ENCODE measurements at regions not wholly inside any gene's neighbourhood (a gene's known extent, or its start where the extent isn't known, plus 50 kb on each side); places are given as distances from the start of the nearest gene placed in this dataset.
A peak's percentile ranks its signal among the peaks of the same experiment; 100 is the strongest.

DNA sequence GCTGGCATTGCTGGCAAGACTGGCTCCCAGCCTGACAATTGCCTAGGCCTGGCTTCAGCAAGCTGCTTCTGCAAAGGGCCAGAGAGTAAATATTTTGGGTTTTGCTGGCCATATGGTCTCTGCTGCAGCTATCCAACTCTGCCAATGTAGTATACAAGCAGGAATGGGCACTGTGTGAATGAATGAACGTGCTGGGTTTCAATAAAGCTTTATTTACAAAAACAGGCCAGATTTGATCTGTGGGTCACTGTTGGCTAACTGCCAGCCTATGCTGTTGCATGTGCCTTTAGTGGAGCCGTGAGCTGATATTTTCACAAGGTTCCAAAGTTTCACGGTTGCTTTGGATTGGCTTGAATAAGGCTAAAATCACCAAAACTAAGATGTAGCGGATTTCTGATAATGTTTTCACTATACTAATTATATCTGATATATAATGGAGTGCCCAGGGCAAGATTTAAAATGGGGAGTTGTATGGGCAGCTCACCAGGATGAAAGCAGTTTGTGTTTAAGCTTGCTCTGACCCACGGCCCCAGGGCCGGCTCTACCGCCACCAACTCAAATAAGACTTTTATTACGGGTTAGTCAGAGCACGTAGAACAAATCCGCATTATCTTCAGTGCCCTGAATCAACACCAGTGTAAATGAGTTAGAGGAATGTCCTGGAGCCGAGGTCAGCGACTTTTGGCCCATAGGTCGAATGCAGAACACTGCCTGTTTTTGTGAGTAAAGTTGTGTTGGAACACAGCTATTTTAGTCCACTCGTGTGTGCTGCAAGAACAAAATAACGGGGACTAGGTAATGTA is 98.6 kb upstream of the DAP start:
- H4K5ac ChIP-seq (ENCODE audit: low read length): no peak overlapping the region
- no peak overlapping the region for H2BK120ac ChIP-seq (ENCODE audit: low read depth, low read length)
- no peak overlapping the region for H3K4ac ChIP-seq (ENCODE audit: low read depth, low read length)
- H3K36me3 ChIP-seq (ENCODE audit: control insufficient read depth, insufficient read depth, low read length): no peaks in the 10 kb centered on the region
- peaks cover 1% of the 10 kb centered on the region for H3K4me1 ChIP-seq (ENCODE audit: control insufficient read depth, low read depth, low read length)
- no peak overlapping the region for H4K8ac ChIP-seq (ENCODE audit: low read depth, low read length)
- H3K9ac ChIP-seq (ENCODE audit: low read length): no peak overlapping the region
- H3K27me3 ChIP-seq (ENCODE audit: insufficient read depth, low read length, poor library complexity): no peaks in the 10 kb centered on the region
- no peaks in the 10 kb centered on the region for H3K79me1 ChIP-seq (ENCODE audit: low read length)
- no peak overlapping the region for H3K56ac ChIP-seq (ENCODE audit: low read length)
- H3K18ac ChIP-seq (ENCODE audit: low read length): no peak overlapping the region
- H2BK15ac ChIP-seq (replicated peaks; ENCODE audit: low read depth): no peak overlapping the region
- no peak for DNase-seq
- H3K4me2 ChIP-seq (ENCODE audit: low read length): no peak overlapping the region
- H2BK5ac ChIP-seq (ENCODE audit: low read length): no peak overlapping the region
- no peak overlapping the region for H2AK5ac ChIP-seq (ENCODE audit: low read length)
- H3K27ac ChIP-seq (ENCODE audit: low read depth, low read length): no peak overlapping the region
- no peaks in the 10 kb centered on the region for H3K79me2 ChIP-seq (ENCODE audit: control insufficient read depth, insufficient read depth, low read length)
- H3K4me3 ChIP-seq (ENCODE audit: low read length): no peak overlapping the region
- no CpG with 5 or more reads among the region's 15 CpGs for WGBS (ENCODE audit: extremely low coverage, insufficient coverage, low lambda C conversion rate)
- H3K23ac ChIP-seq (ENCODE audit: low read length): no peak overlapping the region

DNA sequence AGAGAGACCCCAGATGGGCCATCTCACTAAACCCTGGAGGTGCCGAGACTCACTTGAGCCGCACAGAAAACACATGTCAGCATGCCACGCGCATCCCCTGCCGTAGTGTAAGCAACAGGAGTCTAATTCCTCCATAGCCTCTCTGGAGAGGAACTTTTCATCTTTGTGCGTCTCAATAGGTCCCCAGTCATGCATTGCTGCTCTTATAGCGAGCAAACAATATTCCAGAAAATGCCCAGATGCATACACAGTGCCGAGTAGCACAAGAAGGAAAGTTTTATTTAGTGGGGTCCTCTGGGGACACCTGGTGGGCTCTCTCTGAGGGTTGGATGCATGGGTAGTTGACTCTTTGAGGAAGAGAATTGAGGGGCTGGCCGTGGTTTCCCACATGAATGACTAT is 97.9 kb upstream of the DAP start:
- Histone ChIP-seq H3K4ac (ENCODE audit: low read depth, low read length) (no peak overlapping the region), H2BK120ac (ENCODE audit: low read depth, low read length) (no peak overlapping the region), H3K79me1 (ENCODE audit: low read length) (no peaks in the 10 kb centered on the region), H2BK5ac (ENCODE audit: low read length) (no peak overlapping the region), H2BK15ac (replicated peaks; ENCODE audit: low read depth) (no peak overlapping the region), H3K4me3 (ENCODE audit: low read length) (no peak overlapping the region), H3K36me3 (ENCODE audit: control insufficient read depth, insufficient read depth, low read length) (no peaks in the 10 kb centered on the region), H3K4me2 (ENCODE audit: low read length) (no peak overlapping the region), H3K4me1 (ENCODE audit: control insufficient read depth, low read depth, low read length) (peaks cover 1% of the 10 kb centered on the region), H3K9ac (ENCODE audit: low read length) (no peak overlapping the region), H4K8ac (ENCODE audit: low read depth, low read length) (no peak overlapping the region), H3K18ac (ENCODE audit: low read length) (no peak overlapping the region), H2AK5ac (ENCODE audit: low read length) (no peak overlapping the region), H3K23ac (ENCODE audit: low read length) (no peak overlapping the region), H3K79me2 (ENCODE audit: control insufficient read depth, insufficient read depth, low read length) (no peaks in the 10 kb centered on the region), H3K27me3 (ENCODE audit: insufficient read depth, low read length, poor library complexity) (no peaks in the 10 kb centered on the region), H3K56ac (ENCODE audit: low read length) (no peak overlapping the region), H4K5ac (ENCODE audit: low read length) (no peak overlapping the region), H3K27ac (ENCODE audit: low read depth, low read length) (no peak overlapping the region)
- no CpG with 5 or more reads among the region's 9 CpGs for WGBS (ENCODE audit: extremely low coverage, insufficient coverage, low lambda C conversion rate)
- DNase-seq: no peak

DNA sequence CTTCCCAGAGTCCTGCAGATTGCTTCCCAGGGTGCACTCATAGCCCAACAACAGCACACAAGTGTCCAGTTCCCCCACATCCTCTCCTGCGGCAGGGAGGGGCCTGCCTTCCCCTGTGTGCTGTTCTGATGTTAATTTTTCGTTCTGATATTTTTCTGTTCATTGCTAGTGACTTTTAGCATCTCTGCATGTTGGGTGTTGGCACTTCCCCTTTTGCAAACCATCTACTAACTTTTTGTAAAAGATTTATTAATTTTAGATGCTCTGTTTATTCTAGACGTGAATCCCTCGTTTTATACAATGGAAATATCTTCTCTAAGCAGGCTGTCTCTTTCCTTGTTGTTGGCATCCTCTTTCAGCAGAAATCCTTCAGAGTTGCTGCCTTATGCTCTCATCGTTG is 97.3 kb upstream of the DAP start:
- no peak overlapping the region for H3K56ac ChIP-seq (ENCODE audit: low read length)
- H3K79me2 ChIP-seq (ENCODE audit: control insufficient read depth, insufficient read depth, low read length): no peaks in the 10 kb centered on the region
- H3K4me2 ChIP-seq (ENCODE audit: low read length): no peak overlapping the region
- H3K23ac ChIP-seq (ENCODE audit: low read length): no peak overlapping the region
- no peak overlapping the region for H2BK15ac ChIP-seq (replicated peaks; ENCODE audit: low read depth)
- H3K9ac ChIP-seq (ENCODE audit: low read length): no peak overlapping the region
- H4K8ac ChIP-seq (ENCODE audit: low read depth, low read length): no peak overlapping the region
- no peak overlapping the region for H2BK120ac ChIP-seq (ENCODE audit: low read depth, low read length)
- H3K4me1 ChIP-seq (ENCODE audit: control insufficient read depth, low read depth, low read length): peaks cover 1% of the 10 kb centered on the region
- no peak overlapping the region for H2BK5ac ChIP-seq (ENCODE audit: low read length)
- DNase-seq: no peak
- no peaks in the 10 kb centered on the region for H3K36me3 ChIP-seq (ENCODE audit: control insufficient read depth, insufficient read depth, low read length)
- no peak overlapping the region for H4K5ac ChIP-seq (ENCODE audit: low read length)
- H3K79me1 ChIP-seq (ENCODE audit: low read length): no peaks in the 10 kb centered on the region
- no peak overlapping the region for H2AK5ac ChIP-seq (ENCODE audit: low read length)
- H3K4ac ChIP-seq (ENCODE audit: low read depth, low read length): no peak overlapping the region
- WGBS (ENCODE audit: extremely low coverage, insufficient coverage, low lambda C conversion rate): no CpG with 5 or more reads among the region's 5 CpGs
- H3K4me3 ChIP-seq (ENCODE audit: low read length): no peak overlapping the region
- H3K18ac ChIP-seq (ENCODE audit: low read length): no peak overlapping the region
- H3K27me3 ChIP-seq (ENCODE audit: insufficient read depth, low read length, poor library complexity): no peaks in the 10 kb centered on the region
- H3K27ac ChIP-seq (ENCODE audit: low read depth, low read length): no peak overlapping the region

- no peak overlapping the region for H3K27ac ChIP-seq (ENCODE audit: low read depth, low read length)
- H3K4me2 ChIP-seq (ENCODE audit: low read length): peak overlapping the region; percentile 16
- H2BK15ac ChIP-seq (replicated peaks; ENCODE audit: low read depth): no peak overlapping the region
- no peaks in the 10 kb centered on the region for H3K27me3 ChIP-seq (ENCODE audit: insufficient read depth, low read length, poor library complexity)
- H3K18ac ChIP-seq (ENCODE audit: low read length): no peak overlapping the region
- no peak overlapping the region for H4K5ac ChIP-seq (ENCODE audit: low read length)
- H3K36me3 ChIP-seq (ENCODE audit: control insufficient read depth, insufficient read depth, low read length): no peaks in the 10 kb centered on the region
- H3K4me3 ChIP-seq (ENCODE audit: low read length): no peak overlapping the region
- no CpG with 5 or more reads among the region's 11 CpGs for WGBS (ENCODE audit: extremely low coverage, insufficient coverage, low lambda C conversion rate)
- DNase-seq: no peak
- H2AK5ac ChIP-seq (ENCODE audit: low read length): no peak overlapping the region
- no peak overlapping the region for H2BK5ac ChIP-seq (ENCODE audit: low read length)
- H3K4me1 ChIP-seq (ENCODE audit: control insufficient read depth, low read depth, low read length): peaks cover 1% of the 10 kb centered on the region
- no peaks in the 10 kb centered on the region for H3K79me1 ChIP-seq (ENCODE audit: low read length)
- H2BK120ac ChIP-seq (ENCODE audit: low read depth, low read length): no peak overlapping the region
- no peak overlapping the region for H4K8ac ChIP-seq (ENCODE audit: low read depth, low read length)
- H3K9ac ChIP-seq (ENCODE audit: low read length): no peak overlapping the region
- peak overlapping the region; percentile 8 for H3K56ac ChIP-seq (ENCODE audit: low read length)
- no peak overlapping the region for H3K4ac ChIP-seq (ENCODE audit: low read depth, low read length)
- H3K23ac ChIP-seq (ENCODE audit: low read length): no peak overlapping the region
- no peaks in the 10 kb centered on the region for H3K79me2 ChIP-seq (ENCODE audit: control insufficient read depth, insufficient read depth, low read length)
Observed at GRCh38 chr5:10857338-10857733, 96.3 kb upstream of the DAP start.

GRCh38 chr5:10856683-10857337 is 95.8 kb upstream of the DAP start:
- Histone ChIP-seq H3K4me2 (ENCODE audit: low read length) (peak overlapping the region; percentile 16), H3K4me3 (ENCODE audit: low read length) (no peak overlapping the region), H3K79me2 (ENCODE audit: control insufficient read depth, insufficient read depth, low read length) (no peaks in the 10 kb centered on the region), H4K8ac (ENCODE audit: low read depth, low read length) (no peak overlapping the region), H3K4me1 (ENCODE audit: control insufficient read depth, low read depth, low read length) (peaks cover 1% of the 10 kb centered on the region), H2BK5ac (ENCODE audit: low read length) (no peak overlapping the region), H3K27me3 (ENCODE audit: insufficient read depth, low read length, poor library complexity) (no peaks in the 10 kb centered on the region), H4K5ac (ENCODE audit: low read length) (no peak overlapping the region), H2AK5ac (ENCODE audit: low read length) (no peak overlapping the region), H3K23ac (ENCODE audit: low read length) (no peak overlapping the region), H2BK15ac (replicated peaks; ENCODE audit: low read depth) (no peak overlapping the region), H3K4ac (ENCODE audit: low read depth, low read length) (no peak overlapping the region), H3K18ac (ENCODE audit: low read length) (no peak overlapping the region), H2BK120ac (ENCODE audit: low read depth, low read length) (no peak overlapping the region), H3K36me3 (ENCODE audit: control insufficient read depth, insufficient read depth, low read length) (no peaks in the 10 kb centered on the region), H3K9ac (ENCODE audit: low read length) (no peak overlapping the region), H3K79me1 (ENCODE audit: low read length) (no peaks in the 10 kb centered on the region), H3K56ac (ENCODE audit: low read length) (peak overlapping the region; percentile 31), H3K27ac (ENCODE audit: low read depth, low read length) (no peak overlapping the region)
- no CpG with 5 or more reads among the region's 16 CpGs for WGBS (ENCODE audit: extremely low coverage, insufficient coverage, low lambda C conversion rate)
- peak; percentile 92 for DNase-seq
